ENCODE measurements at regions not wholly inside any gene's neighbourhood (a gene's known extent, or its start where the extent isn't known, plus 50 kb on each side); places are given as distances from the start of the nearest gene placed in this dataset.

DNA sequence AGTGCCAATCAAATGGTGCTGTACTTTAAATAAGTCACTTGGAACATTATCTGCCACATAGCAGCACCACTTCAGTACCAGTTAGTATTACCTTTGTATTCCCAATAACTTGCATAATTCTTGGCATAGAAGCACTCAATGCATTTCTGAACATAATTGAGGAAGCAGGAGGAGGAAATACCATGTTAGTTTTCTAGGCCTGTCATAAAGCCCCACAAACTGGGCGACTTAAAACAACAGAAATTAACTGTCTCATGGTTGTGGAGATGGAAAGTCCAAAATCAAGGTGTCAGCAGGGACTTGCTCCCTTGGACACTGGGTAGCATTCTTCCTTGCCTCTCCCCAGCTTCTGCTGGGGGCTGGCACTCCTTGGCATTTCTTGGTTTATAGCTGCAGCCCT lies 296.2 kb downstream of the HS3ST1 start:
- TF ChIP-seq RAD21 (IDR thresholded peaks at IDR 0.05; ENCODE audit: low read length), result no peak
- TF ChIP-seq POLR2A (IDR thresholded peaks at IDR 0.05; ENCODE audit: low read depth, low read length), result no peak
- TF ChIP-seq, protein P1, sequence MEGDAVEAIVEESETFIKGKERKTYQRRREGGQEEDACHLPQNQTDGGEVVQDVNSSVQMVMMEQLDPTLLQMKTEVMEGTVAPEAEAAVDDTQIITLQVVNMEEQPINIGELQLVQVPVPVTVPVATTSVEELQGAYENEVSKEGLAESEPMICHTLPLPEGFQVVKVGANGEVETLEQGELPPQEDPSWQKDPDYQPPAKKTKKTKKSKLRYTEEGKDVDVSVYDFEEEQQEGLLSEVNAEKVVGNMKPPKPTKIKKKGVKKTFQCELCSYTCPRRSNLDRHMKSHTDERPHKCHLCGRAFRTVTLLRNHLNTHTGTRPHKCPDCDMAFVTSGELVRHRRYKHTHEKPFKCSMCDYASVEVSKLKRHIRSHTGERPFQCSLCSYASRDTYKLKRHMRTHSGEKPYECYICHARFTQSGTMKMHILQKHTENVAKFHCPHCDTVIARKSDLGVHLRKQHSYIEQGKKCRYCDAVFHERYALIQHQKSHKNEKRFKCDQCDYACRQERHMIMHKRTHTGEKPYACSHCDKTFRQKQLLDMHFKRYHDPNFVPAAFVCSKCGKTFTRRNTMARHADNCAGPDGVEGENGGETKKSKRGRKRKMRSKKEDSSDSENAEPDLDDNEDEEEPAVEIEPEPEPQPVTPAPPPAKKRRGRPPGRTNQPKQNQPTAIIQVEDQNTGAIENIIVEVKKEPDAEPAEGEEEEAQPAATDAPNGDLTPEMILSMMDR (conservative IDR thresholded peaks at IDR 0.05; ENCODE audit: low read depth, low read length), result no peak
- TF ChIP-seq RFX5 (IDR thresholded peaks at IDR 0.05; ENCODE audit: low read depth, low read length), result no peak
- TF ChIP-seq MAFK (IDR thresholded peaks at IDR 0.05; ENCODE audit: low read depth, low read length), result no peak
- TF ChIP-seq USF2 (IDR thresholded peaks at IDR 0.05; ENCODE audit: low read depth, low read length), result no peak
- TF ChIP-seq CEBPB (IDR thresholded peaks at IDR 0.05; ENCODE audit: low read depth, low read length), result no peak
- TF ChIP-seq BHLHE40 (IDR thresholded peaks at IDR 0.05; ENCODE audit: low read depth, low read length), result no peak
- TF ChIP-seq MAZ (IDR thresholded peaks at IDR 0.05; ENCODE audit: borderline replicate concordance, low read depth, low read length), result no peak
- no peak for TF ChIP-seq SMC3 (IDR thresholded peaks at IDR 0.05; ENCODE audit: low read depth, low read length)
- TF ChIP-seq FOS (IDR thresholded peaks at IDR 0.05; ENCODE audit: low read depth, low read length), result no peak
- TF ChIP-seq, protein P2, sequence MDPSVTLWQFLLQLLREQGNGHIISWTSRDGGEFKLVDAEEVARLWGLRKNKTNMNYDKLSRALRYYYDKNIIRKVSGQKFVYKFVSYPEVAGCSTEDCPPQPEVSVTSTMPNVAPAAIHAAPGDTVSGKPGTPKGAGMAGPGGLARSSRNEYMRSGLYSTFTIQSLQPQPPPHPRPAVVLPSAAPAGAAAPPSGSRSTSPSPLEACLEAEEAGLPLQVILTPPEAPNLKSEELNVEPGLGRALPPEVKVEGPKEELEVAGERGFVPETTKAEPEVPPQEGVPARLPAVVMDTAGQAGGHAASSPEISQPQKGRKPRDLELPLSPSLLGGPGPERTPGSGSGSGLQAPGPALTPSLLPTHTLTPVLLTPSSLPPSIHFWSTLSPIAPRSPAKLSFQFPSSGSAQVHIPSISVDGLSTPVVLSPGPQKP (IDR thresholded peaks at IDR 0.05; ENCODE audit: borderline replicate concordance, low read depth, low read length), result no peak
- no peak for TF ChIP-seq RCOR1 (IDR thresholded peaks at IDR 0.05; ENCODE audit: insufficient replicate concordance, low read length)

Data from IMR-90 (cell line).